HG03457 (cell line): ENCODE measurements at regions not wholly inside any gene's neighbourhood (a gene's known extent, or its start where the extent isn't known, plus 50 kb on each side); places are given as distances from the start of the nearest gene placed in this dataset.

Experiments used
- ATAC-seq: cut with Tn5 transposase; IDR thresholded peaks from one replicate; pipeline ENCODE4 v1.9.1; 2021; ENCODE audit warnings: moderate number of reproducible peaks; ENCODE audit not compliant: unreplicated experiment

- ATAC-seq: no peak
Observed at GRCh38 chr18:56383349-56383748, 255.0 kb downstream of the TXNL1 start.

- no peak for ATAC-seq
Observed at GRCh38 chr18:56382541-56382940, 255.9 kb downstream of the TXNL1 start.

DNA sequence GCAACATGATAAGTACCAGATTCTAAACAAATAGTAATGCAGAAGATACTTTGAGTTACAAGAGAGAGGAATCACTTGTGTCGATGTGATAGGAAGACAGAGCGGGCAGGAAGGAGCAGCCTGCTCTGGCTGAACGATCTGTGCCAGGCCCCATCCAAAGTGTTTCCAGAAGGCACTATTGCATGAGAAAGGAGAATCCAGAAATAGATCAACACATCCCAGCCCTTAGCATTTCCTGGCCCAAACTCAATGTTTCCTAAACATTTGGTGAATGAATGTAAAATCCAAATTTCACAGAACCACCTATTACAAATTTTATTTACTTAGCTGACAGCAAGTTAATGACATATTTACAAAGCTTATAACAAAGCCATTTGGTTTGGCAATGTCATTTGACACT, 257.2 kb downstream of the TXNL1 start:
- no peak for ATAC-seq

GRCh38 chr18:56380685-56381084, 257.7 kb downstream of the TXNL1 start:
- no peak for ATAC-seq

- no peak for ATAC-seq
Observed at GRCh38 chr18:56379256-56379655, 259.1 kb downstream of the TXNL1 start.

GRCh38 chr18:56377231-56377630, 261.2 kb downstream of the TXNL1 start:
- no peak for ATAC-seq

DNA sequence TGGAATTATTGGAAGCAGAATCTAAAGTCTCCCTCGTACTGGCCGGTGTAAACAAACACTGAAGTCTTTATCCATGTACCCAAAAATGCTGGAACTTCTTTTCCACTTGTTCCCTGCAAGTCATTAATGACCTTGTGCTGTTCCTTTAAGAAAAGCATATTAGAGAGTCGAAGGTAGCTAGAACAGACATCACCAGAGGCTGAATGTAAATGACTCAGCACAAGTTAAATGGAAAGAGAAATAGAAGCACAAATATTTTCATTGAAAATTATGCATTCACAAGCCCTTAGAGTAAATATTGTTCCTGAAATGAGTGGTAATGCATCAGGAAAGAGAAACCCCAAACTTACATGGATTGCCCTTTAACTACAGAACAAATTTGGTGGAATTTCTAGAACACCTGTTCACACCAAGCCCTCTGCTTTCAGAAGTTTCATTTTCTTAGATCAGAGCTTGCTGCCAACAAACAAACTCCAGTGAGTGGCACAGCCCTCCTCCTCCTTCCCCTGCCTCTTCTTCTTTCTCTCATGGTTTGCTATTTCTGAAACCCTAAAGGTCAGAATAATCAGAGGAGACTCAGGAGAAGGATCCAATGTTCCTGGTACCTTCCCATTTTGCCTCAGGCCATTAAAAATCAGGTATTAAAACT, 264.3 kb downstream of the TXNL1 start:
- no peak for ATAC-seq

DNA sequence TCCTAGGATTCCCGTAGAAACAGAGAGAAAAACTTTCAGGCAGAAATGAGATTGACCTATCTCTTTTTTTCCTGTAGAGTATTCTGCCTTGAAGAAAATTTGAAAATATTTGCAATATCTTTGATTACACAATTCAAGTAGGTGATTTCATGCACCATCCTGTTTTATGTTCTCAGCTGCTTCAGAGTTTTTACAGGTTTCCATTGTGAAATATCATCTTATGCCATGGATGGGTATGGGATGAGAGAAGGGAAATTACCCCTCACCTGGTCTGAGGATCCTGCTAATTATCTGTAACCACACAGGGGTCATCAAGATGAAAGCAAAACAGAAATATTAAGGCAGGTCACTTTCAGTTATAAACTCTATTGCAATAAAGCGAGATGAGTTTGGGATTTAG, 264.8 kb downstream of the TXNL1 start:
- ATAC-seq: no peak

GRCh38 chr18:56368066-56368465, 270.3 kb downstream of the TXNL1 start:
- ATAC-seq: no peak

DNA sequence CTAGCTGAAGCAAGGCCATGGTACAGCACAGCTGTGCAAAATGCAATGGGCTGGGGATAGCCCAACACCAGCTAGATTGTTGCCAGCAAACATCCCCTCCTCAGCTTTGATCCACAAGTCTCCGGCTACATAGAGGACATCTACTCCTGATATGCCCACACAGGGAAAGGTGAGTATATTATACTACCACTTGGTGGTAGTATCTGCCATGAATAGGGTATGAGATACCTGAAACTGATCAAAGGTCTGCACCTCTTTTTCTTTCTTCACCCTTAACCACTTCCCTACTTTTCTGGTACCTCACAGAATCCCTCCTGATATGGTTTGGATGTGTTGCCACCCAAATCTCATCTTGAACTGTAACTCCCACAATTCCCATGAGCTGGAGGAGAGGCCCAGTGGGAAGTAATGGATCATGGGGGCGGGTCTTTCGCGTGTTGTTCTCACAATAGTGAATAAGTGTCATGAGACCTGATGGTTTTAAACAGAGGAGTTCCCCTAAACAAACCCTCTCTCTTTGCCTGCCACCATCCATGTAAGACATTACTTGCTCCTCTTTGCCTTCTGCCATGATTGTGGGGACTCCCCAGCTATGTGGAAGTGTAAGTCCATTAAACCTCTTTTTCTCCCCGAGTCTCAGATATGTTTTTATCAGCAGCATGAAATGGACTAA, 279.6 kb downstream of the TXNL1 start:
- no peak for ATAC-seq

GRCh38 chr18:56353663-56354260, 284.6 kb downstream of the TXNL1 start:
- no peak for ATAC-seq

GRCh38 chr18:56351911-56352500, 286.4 kb downstream of the TXNL1 start:
- no peak for ATAC-seq

DNA sequence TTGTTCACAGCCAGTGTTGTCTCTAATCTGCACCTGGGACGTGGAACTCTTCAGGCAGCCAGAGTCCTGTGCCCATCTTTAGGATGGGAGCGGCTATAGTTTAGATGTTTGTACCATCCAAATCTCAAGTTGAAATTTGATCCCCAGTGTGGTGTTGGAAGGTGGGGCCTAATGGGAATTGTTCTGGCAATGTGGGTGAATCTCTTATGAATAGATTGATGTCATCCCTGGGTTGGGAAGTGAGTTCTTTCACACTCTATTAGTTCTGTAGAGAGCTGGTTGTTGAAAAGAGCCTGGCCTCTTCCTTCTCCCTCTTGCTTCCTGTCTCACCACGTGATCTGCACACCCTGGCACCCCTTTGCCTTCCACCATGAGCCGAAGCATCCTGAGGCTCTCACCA, 300.9 kb downstream of the TXNL1 start:
- ATAC-seq: no peak

- ATAC-seq: no peak
Observed at GRCh38 chr18:56333839-56334238, 304.6 kb downstream of the TXNL1 start.

- ATAC-seq: no peak
Observed at GRCh38 chr18:56333146-56333545, 305.2 kb downstream of the TXNL1 start.

DNA sequence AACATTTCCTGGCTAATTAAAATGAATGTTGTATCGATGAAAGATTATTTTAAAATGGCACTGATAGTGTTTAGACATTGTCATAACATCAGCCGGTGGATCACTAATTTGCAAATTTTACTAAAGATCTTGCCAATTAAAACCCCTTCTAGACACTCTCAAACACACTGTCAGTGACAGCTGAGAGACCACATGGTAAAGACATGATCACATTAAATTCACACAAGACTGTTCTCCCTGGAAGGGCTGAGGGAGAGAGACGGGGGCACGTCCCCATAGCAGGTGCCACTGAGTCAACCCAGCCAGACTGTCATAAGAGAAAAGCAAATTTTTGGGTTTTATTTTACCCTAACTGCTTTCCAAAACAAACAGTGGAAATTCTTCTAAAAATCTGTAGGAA, 306.0 kb downstream of the TXNL1 start:
- ATAC-seq: no peak

DNA sequence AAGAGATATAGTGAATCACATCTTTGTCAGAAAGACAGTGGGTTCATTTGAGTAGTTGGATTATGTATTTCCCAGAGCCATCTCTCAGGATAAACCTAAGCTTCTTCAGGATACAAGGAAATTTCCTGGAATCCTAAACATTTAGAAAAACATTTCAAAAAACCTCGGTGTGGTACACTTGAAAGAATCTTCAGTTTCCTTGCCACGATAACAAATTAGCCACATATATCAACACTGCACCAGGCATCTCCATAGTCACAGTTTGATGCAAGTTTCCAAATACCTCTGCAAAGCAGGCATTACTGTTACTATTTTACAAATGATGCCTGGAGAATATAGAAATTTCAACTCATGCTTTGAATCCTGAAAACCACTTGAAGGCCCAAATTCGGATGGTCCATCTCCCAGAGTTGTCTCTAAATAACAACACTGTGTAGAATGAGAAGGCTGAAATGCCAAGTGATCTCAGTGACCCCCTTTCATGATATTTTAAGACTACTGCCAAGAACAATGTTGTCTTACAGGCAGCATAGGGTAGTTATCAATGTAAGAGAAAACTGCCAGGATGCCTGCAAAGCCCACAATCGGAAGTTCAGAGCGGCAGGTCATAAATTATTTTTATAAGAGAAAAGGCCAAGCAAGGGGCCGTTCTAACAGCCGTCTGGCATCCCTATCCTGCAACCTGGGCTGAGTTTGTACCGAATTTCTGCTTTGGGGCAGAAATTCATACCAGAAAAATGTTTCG, 307.9 kb downstream of the TXNL1 start:
- ATAC-seq: no peak

DNA sequence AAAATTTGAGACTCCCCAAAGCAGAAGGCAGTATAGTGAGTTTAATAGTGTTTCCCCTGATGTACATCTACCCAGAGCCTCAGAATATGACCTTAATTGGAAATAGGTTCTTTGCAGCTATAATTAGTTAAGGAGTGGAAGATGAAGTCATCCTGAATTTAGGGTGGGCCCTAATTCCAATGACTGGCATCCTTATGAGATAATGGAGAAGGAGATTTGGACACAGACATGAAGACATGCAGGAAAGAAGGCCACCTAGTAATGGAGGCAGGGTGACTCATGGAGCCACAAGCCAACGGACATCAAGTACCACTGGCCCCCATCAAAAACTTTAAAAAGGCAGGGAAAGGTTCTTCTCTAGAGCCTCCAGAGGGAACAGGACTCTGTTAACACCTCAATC, 308.9 kb downstream of the TXNL1 start:
- ATAC-seq: no peak

- no peak for ATAC-seq
Observed at GRCh38 chr18:56327191-56327885, 311.1 kb downstream of the TXNL1 start.

DNA sequence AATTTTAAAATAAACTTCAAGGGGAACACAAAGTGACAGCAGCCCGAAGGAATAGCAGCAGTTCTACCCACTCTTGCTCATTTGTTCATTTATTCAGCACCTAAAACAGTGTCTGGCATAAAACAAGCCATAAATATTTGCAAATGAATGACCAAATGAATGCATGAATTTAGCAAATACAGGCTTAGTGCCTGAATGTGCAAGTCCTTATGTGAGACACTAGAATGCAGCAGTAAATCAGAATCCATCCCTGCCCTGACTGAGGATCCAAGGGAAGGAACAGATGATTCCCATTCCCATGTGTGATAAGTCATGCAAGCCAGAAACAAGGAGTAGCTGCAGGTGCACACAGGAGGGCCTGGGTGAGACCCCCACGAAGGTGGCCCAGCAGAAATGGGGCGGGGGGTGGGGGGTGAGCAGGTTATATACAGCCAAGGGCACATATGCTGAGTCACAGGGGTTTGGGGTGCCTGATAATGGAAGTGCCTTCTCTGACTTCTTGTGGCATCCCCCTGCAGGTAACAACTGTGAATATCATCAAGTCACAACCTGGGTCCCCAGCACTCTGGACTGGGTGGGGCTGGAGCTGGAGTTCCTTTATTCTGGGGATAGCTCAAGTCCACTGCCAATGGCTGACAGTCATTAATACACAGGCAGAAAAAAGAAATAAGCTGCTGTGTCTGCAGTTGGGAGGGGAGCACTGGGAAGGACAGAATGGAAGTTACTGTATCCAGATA, 311.9 kb downstream of the TXNL1 start:
- no peak for ATAC-seq
